IPS DF 19.7 (cell line): ENCODE measurements at regions not wholly inside any gene's neighbourhood (a gene's known extent, or its start where the extent isn't known, plus 50 kb on each side); places are given as distances from the start of the nearest gene placed in this dataset.

Source experiments
- DNase-seq: peaks from one replicate; pipeline ENCODE4 v3.0.0-alpha.2; 2013; ENCODE audit warnings: low read depth, low spot score

GRCh38 chr15:25504307-25504706 lies 65.5 kb upstream of the UBE3A start:
- DNase-seq: no peak

GRCh38 chr15:25501828-25502446 lies 63.1 kb upstream of the UBE3A start:
- DNase-seq: peak; percentile 63

- DNase-seq: no peak
These were observed 60.0 kb upstream of the UBE3A start for GRCh38 chr15:25498835-25499234.

- DNase-seq: no peak
These were observed 59.1 kb upstream of the UBE3A start for GRCh38 chr15:25497934-25498333.

GRCh38 chr15:25493823-25494526 lies 55.2 kb upstream of the UBE3A start:
- DNase-seq: no peak

GRCh38 chr15:25492315-25492714 lies 53.5 kb upstream of the UBE3A start:
- DNase-seq: no peak
